ENCODE measurements at regions not wholly inside any gene's neighbourhood (a gene's known extent, or its start where the extent isn't known, plus 50 kb on each side); places are given as distances from the start of the nearest gene placed in this dataset.

GRCh38 chr21:41098481-41099042 lies 69.4 kb upstream of the BACE2 start:
- no peak overlapping the region for H3K27ac ChIP-seq
- TF ChIP-seq CTCF (IDR thresholded peaks at IDR 0.05) (no peak), ZFX (IDR thresholded peaks at IDR 0.05; ENCODE audit: borderline replicate concordance) (no peak)

GRCh38 chr21:41100826-41101550 lies 67.0 kb upstream of the BACE2 start:
- H3K27ac ChIP-seq, result no peak overlapping the region
- TF ChIP-seq CTCF (IDR thresholded peaks at IDR 0.05) (no peak), ZFX (IDR thresholded peaks at IDR 0.05; ENCODE audit: borderline replicate concordance) (no peak)

GRCh38 chr21:41102281-41102680 lies 65.7 kb upstream of the BACE2 start:
- no peak overlapping the region for H3K27ac ChIP-seq
- no peak for TF ChIP-seq CTCF (IDR thresholded peaks at IDR 0.05)
- no peak for TF ChIP-seq ZFX (IDR thresholded peaks at IDR 0.05; ENCODE audit: borderline replicate concordance)

GRCh38 chr21:41107602-41108001 lies 60.4 kb upstream of the BACE2 start:
- TF ChIP-seq CTCF (IDR thresholded peaks at IDR 0.05) (no peak), ZFX (IDR thresholded peaks at IDR 0.05; ENCODE audit: borderline replicate concordance) (no peak)
- no peak overlapping the region for H3K27ac ChIP-seq

- TF ChIP-seq CTCF (IDR thresholded peaks at IDR 0.05), result no peak
- no peak for TF ChIP-seq ZFX (IDR thresholded peaks at IDR 0.05; ENCODE audit: borderline replicate concordance)
- no peak overlapping the region for H3K27ac ChIP-seq
These were observed 59.0 kb upstream of the BACE2 start for GRCh38 chr21:41108668-41109585.

- TF ChIP-seq ZFX (IDR thresholded peaks at IDR 0.05; ENCODE audit: borderline replicate concordance), result no peak
- TF ChIP-seq CTCF (IDR thresholded peaks at IDR 0.05), result no peak
- H3K27ac ChIP-seq, result no peak overlapping the region
These were observed 57.8 kb upstream of the BACE2 start for GRCh38 chr21:41110161-41110560.

All from 22Rv1 (cell line).